Embryonic facial prominence (tissue), 1 donor: ENCODE measurements at regions not wholly inside any gene's neighbourhood (a gene's known extent, or its start where the extent isn't known, plus 50 kb on each side); places are given as distances from the start of the nearest gene placed in this dataset.
"Not testable (repeated sequence)": the region's sequence is repeated elsewhere in the genome, so short reads cannot be mapped to it uniquely, and the experiment has no call there.

ENCODE experiments used
- DNase-seq: peaks from one replicate; pipeline ENCODE4 v3.0.0-alpha.2; 2016; ENCODE audit errors: extremely low spot score

- DNase-seq: no peak
Measured at GRCh38 chr11:15845261-15845660, 511.1 kb downstream of the SOX6 start.

- DNase-seq: no peak
Measured at GRCh38 chr11:15848631-15849168, 507.6 kb downstream of the SOX6 start.

DNA sequence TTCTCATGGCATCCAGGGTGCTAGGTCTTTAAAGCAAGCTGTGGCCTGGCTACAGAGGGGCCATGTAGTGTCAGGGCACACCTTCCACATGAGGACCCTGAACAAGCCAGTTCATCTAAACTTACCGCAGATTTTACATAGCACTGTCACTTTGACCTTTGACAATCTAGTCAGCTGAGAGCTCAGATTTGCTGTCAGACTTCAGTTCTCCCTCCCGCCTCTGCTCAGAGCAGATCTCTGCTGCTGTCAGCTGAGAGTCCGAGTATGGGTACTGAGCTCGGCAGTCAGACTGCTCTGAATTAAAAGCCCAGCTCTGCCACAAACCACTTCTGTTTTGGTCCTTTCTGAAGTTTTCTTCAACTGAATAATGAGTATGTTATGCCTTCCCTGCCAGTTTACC lies 507.1 kb downstream of the SOX6 start:
- DNase-seq: no peak

- not testable (repeated sequence) for DNase-seq
Measured at GRCh38 chr11:15850335-15850734, 506.0 kb downstream of the SOX6 start.

GRCh38 chr11:15851051-15851498 lies 505.3 kb downstream of the SOX6 start:
- DNase-seq: no peak

DNA sequence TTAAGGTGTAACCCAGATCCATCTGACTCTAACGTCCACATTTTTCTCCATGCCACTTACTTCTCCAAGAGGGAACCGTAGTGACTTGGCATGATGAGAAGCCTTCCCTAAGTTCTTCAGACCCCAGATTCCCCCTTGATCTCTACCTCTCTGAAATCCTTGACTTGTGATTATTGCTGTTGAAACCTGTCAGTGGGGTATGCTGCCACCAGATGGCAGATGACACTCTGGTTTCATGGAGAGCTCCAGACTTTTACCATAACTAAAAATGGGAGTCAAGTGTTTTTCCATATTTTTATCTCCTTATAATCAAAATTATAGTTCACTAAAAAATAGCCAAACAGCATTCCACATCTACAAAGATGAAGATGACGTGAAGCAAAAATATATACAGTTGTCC lies 504.2 kb downstream of the SOX6 start:
- DNase-seq: no peak

GRCh38 chr11:15854245-15854644 lies 502.1 kb downstream of the SOX6 start:
- DNase-seq: no peak

GRCh38 chr11:15858881-15859280 lies 497.5 kb downstream of the SOX6 start:
- DNase-seq: no peak

DNA sequence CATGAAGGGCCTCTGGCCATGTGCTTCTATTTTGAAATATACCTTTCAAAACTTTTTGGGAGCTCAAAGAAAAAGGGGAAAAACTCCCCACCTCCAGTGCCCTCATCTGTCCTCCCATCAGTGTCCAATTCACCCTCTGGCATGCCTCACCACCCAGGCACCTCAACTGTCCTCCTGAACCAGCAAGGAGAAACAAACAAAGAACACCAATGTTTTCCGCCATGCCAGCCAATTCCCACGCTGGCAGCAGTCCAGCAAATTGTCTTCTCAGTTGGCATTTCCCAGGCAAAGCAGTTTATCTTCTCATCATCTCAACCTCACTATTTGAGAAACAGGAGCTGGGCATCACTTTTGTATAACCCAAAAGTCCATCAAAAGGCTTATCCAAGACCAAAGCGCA lies 496.9 kb downstream of the SOX6 start:
- no peak for DNase-seq

GRCh38 chr11:15861256-15861655 lies 495.1 kb downstream of the SOX6 start:
- DNase-seq: no peak

GRCh38 chr11:15863411-15863810 lies 492.9 kb downstream of the SOX6 start:
- DNase-seq: no peak

- no peak for DNase-seq
Measured at GRCh38 chr11:15864026-15864805, 492.1 kb downstream of the SOX6 start.

- no peak for DNase-seq
Measured at GRCh38 chr11:15865212-15865987, 490.9 kb downstream of the SOX6 start.

DNA sequence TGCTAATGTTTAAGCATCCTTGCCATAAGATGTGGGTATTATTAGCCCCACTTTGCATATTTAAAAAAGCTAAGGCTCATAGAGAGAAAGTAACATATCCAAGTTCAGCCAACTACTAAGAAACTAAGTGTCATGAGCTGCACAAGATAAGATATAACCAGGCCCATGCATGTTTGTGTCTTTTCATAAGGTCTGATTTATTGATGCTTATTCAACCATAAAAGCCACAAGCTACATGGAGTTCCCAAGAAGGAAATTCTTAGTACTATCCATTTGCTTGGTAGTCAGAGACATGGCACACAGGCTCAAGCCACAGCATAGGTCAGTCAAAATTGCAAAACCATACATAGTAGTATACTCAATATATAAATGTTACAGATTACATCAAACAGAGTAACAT lies 488.5 kb downstream of the SOX6 start:
- no peak for DNase-seq

- DNase-seq: no peak
Measured at GRCh38 chr11:15870911-15871310, 485.4 kb downstream of the SOX6 start.

- no peak for DNase-seq
Measured at GRCh38 chr11:15871904-15872626, 484.3 kb downstream of the SOX6 start.

DNA sequence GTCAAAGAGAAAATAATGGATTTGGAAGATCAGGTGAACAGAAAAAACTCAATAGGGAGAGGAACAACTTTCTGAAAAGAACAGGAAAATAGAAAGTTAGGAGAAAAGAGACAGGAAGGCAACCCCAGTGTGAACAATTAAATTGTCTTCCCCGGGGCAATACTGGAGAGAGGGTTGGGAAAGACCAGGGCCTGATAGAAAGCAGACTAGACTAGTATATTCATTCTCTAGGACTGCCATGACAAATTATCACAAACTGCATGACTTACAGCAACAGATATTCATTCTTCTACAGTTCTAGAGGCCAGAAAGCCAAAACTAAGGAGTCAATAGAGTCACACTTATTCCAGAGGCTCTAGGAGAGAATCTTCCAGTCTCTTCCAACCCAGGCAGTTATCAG lies 482.8 kb downstream of the SOX6 start:
- no peak for DNase-seq

- no peak for DNase-seq
Measured at GRCh38 chr11:15874704-15875103, 481.6 kb downstream of the SOX6 start.

DNA sequence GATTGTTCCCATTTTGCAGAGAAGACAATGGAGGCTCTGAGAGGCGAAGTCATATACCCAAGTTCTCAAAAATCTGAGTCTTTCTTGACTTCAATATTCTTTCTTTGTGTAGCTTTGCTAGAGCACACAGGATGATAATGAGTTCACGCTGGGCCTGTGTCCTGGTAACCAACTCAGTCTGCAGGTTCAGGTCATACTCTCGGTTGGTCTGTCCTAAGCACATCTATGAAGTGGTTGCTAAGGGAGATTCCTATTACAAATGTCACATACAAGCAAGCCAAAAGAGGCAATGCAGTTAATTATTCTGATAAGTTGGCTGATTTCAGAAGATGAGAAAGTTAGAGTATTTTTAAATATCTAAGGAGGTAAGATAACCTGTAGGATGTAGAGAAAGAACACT lies 481.0 kb downstream of the SOX6 start:
- no peak for DNase-seq

- no peak for DNase-seq
Measured at GRCh38 chr11:15875943-15876342, 480.4 kb downstream of the SOX6 start.

GRCh38 chr11:15878756-15879155 lies 477.6 kb downstream of the SOX6 start:
- no peak for DNase-seq

GRCh38 chr11:15880291-15880690 lies 476.1 kb downstream of the SOX6 start:
- no peak for DNase-seq
